DND-41 (cell line): ENCODE measurements at regions not wholly inside any gene's neighbourhood (a gene's known extent, or its start where the extent isn't known, plus 50 kb on each side); places are given as distances from the start of the nearest gene placed in this dataset.

ENCODE experiments used
- ATAC-seq: fragments of 200-7000 bp; cut with Tn5 transposase; 3 replicates; pipeline ENCODE4 v1.9.1; 2021; ENCODE audit warnings: low read depth; ENCODE audit not compliant: insufficient read depth
- DNase-seq: peaks from one replicate; pipeline ENCODE4 v3.0.0-alpha.2; 2020
- H2AFZ ChIP-seq: 2 replicates; pipeline ENCODE4 v1.6.0; 2012; ENCODE audit warnings: low read depth, low read length
- H3K27ac ChIP-seq: 2 replicates; pipeline ENCODE4 v1.5.1; 2012; ENCODE audit warnings: low read length, inconsistent platforms
- H3K27me3 ChIP-seq: fragments of 200-600 bp; sonication (generic); 2 replicates; pipeline ENCODE4 v1.6.0; 2012; ENCODE audit warnings: low read length, mild to moderate bottlenecking, inconsistent platforms; ENCODE audit not compliant: insufficient read depth, poor library complexity
- H3K36me3 ChIP-seq: 2 replicates; pipeline ENCODE4 v1.5.1; 2012; ENCODE audit warnings: low read length, inconsistent platforms; ENCODE audit not compliant: insufficient read depth
- H3K4me1 ChIP-seq: 2 replicates; pipeline ENCODE4 v1.5.1; 2012; ENCODE audit warnings: mild to moderate bottlenecking, low read length; ENCODE audit not compliant: insufficient read depth
- H3K4me2 ChIP-seq: 2 replicates; pipeline ENCODE4 v1.6.0; 2012; ENCODE audit warnings: mild to moderate bottlenecking, moderate library complexity, low read length, inconsistent platforms; ENCODE audit not compliant: insufficient read depth
- H3K4me3 ChIP-seq, 2 experiments: fragments of 200-600 bp in 1 of 2; shearing (Covaris generic) in 1 of 2; 2 replicates each; pipeline ENCODE4 v1.5.1; 2012 to 2016; ENCODE audit warnings: inconsistent platforms in 2 of 2, low read length in 2 of 2, mild to moderate bottlenecking in 2 of 2, low read depth in 1 of 2, moderate library complexity in 1 of 2
- H3K79me2 ChIP-seq: 2 replicates; pipeline ENCODE4 v1.6.0; 2012; ENCODE audit warnings: low read length, inconsistent platforms; ENCODE audit not compliant: insufficient read depth
- H3K9ac ChIP-seq: 2 replicates; pipeline ENCODE4 v1.6.0; 2012; ENCODE audit warnings: low read depth, mild to moderate bottlenecking, inconsistent platforms, low read length, moderate library complexity
- H3K9me3 ChIP-seq: 2 replicates; pipeline ENCODE4 v1.5.1; 2012; ENCODE audit warnings: low read length, moderate library complexity, mild to moderate bottlenecking, inconsistent platforms; ENCODE audit not compliant: insufficient read depth, severe bottlenecking
- H4K20me1 ChIP-seq: 2 replicates; pipeline ENCODE4 v1.6.0; 2012; ENCODE audit warnings: low read length; ENCODE audit not compliant: insufficient read depth
- EZH2 ChIP-seq: IDR thresholded peaks from 3 replicates; pipeline ENCODE4 v1.6.1; 2012; ENCODE audit warnings: borderline replicate concordance, low read depth, mild to moderate bottlenecking, moderate library complexity, low read length, inconsistent platforms; ENCODE audit not compliant: severe bottlenecking
- TF ChIP-seq, protein P1 (sequence below): IDR thresholded peaks from 2 replicates; pipeline ENCODE4 v1.5.1; 2012; ENCODE audit warnings: borderline replicate concordance, low read length, moderate library complexity, mild to moderate bottlenecking; ENCODE audit not compliant: poor library complexity, severe bottlenecking; ENCODE audit errors: extremely low read depth

DNA sequence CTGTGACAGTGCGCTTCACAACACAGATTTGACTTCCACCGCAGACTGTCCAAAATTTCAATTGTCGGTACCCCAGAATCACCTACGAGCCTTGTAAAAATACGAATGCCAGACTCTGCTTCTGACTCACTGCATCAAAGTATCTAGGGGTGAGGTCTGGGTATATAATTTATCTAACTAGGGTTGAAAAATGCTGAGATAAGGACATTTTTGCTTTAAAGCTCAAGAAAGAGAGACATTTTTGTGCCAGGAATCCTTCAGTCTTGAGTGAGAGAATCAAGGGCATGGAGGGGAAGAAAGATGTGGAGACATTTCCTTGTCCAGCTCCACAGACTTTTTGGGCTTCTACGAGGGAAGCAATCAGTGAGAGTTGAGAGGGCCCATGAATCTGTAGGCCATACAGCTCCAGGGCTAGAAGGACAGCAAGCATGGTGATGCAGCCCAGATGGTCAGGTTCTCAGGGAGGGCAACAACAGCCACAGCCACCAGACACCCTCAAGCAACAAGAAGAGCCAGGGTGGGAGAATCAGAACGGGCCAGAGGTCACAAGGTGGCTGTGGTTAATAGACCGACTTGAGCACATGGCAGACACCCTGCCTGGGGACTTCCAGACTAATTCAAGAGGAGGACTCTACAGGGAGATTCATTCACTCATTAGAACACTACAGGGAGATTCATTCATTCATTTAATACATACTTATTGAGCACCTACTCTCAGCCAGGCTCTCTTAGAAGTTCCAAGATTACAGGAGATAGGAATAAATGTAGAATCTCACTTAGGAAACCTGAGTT lies 211.1 kb upstream of the PRDM1 start:
- H3K27ac ChIP-seq = no peak overlapping the region
- H3K4me3 ChIP-seq = no peak overlapping the region
- H3K9me3 ChIP-seq = no peaks in the 10 kb centered on the region
- H3K9ac ChIP-seq = no peak overlapping the region
- H4K20me1 ChIP-seq = no peaks in the 10 kb centered on the region
- H3K79me2 ChIP-seq = no peaks in the 10 kb centered on the region
- no peaks in the 10 kb centered on the region for H3K4me1 ChIP-seq
- H3K4me2 ChIP-seq = no peak overlapping the region
- DNase-seq (no peak), ATAC-seq (no peak)
- no peaks in the 10 kb centered on the region for H3K27me3 ChIP-seq
- no peak for TF ChIP-seq EZH2
- TF ChIP-seq, protein P1, sequence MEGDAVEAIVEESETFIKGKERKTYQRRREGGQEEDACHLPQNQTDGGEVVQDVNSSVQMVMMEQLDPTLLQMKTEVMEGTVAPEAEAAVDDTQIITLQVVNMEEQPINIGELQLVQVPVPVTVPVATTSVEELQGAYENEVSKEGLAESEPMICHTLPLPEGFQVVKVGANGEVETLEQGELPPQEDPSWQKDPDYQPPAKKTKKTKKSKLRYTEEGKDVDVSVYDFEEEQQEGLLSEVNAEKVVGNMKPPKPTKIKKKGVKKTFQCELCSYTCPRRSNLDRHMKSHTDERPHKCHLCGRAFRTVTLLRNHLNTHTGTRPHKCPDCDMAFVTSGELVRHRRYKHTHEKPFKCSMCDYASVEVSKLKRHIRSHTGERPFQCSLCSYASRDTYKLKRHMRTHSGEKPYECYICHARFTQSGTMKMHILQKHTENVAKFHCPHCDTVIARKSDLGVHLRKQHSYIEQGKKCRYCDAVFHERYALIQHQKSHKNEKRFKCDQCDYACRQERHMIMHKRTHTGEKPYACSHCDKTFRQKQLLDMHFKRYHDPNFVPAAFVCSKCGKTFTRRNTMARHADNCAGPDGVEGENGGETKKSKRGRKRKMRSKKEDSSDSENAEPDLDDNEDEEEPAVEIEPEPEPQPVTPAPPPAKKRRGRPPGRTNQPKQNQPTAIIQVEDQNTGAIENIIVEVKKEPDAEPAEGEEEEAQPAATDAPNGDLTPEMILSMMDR = no peak
- no peaks in the 10 kb centered on the region for H3K36me3 ChIP-seq
- H2AFZ ChIP-seq = no peak overlapping the region

DNA sequence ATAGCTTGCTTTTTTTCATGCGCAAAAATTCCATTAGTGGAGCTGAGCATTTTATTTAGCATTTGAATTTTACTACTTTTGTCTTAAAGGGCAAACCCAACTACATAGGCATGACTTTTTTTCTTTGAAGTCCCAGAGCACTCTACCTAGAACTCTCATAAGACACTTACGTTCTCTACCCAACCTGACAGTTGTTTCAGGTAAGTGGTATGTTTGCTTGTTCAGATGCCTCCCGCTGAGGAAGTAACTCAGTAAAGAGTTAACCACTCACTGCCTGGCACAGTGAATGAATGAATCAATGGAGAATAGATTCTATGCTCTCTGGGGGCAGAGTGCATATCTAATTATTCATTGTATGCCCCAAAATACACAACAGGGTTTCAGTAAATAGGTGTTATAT lies 212.3 kb upstream of the PRDM1 start:
- Histone ChIP-seq H3K9me3 (no peaks in the 10 kb centered on the region), H3K36me3 (no peaks in the 10 kb centered on the region), H4K20me1 (no peaks in the 10 kb centered on the region), H3K27ac (no peak overlapping the region), H2AFZ (no peak overlapping the region), H3K9ac (no peak overlapping the region), H3K4me1 (0 out of 2 replicates have a peak, but pooled peaks cover 3% of the 10 kb centered on the region), H3K27me3 (no peaks in the 10 kb centered on the region), H3K4me2 (no peak overlapping the region), H3K4me3 (no peak overlapping the region), H3K79me2 (no peaks in the 10 kb centered on the region)
- no peak for DNase-seq
- TF ChIP-seq, protein P1 = no peak
- no peak for TF ChIP-seq EZH2
- ATAC-seq = no peak

DNA sequence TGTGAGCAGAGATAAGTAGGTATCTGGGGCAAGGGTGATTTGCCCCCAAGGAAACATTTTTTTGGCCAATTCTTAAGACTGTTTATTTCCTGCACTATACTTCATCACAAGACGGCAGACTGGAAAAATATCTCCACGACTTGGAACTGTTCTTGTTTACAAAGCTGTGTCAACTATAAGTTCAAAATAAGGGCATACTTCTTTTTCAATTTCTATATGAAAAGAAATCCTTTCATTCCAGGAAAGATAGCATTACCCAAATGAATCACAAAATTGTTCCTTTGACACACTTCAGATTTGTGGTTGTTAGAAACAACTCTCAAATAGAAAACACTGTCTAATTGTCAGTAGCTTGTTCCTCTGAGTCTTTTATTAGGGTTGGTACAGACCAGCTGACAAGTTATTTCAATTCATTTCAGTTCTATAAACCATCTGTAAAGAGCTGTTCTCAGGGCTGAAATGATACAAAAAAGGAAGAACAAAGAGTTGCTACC lies 212.9 kb upstream of the PRDM1 start:
- Histone ChIP-seq H3K9ac (no peak overlapping the region), H3K4me2 (no peak overlapping the region), H3K4me1 (0 out of 2 replicates have a peak, but pooled peaks cover 3% of the 10 kb centered on the region), H3K79me2 (no peaks in the 10 kb centered on the region), H3K27me3 (no peaks in the 10 kb centered on the region), H2AFZ (no peak overlapping the region), H4K20me1 (no peaks in the 10 kb centered on the region), H3K36me3 (no peaks in the 10 kb centered on the region), H3K27ac (no peak overlapping the region), H3K4me3 (no peak overlapping the region), H3K9me3 (no peaks in the 10 kb centered on the region)
- ATAC-seq = no peak
- DNase-seq = no peak
- no peak for TF ChIP-seq EZH2
- TF ChIP-seq, protein P1 = no peak

GRCh38 chr6:105872249-105872648 lies 213.9 kb upstream of the PRDM1 start:
- Histone ChIP-seq H3K79me2 (no peaks in the 10 kb centered on the region), H3K9me3 (no peaks in the 10 kb centered on the region), H3K27ac (no peak overlapping the region), H3K4me2 (no peak overlapping the region), H3K36me3 (no peaks in the 10 kb centered on the region), H4K20me1 (no peaks in the 10 kb centered on the region), H2AFZ (no peak overlapping the region), H3K9ac (no peak overlapping the region), H3K27me3 (no peaks in the 10 kb centered on the region), H3K4me3 (no peak overlapping the region), H3K4me1 (0 out of 2 replicates have a peak, but pooled peaks cover 3% of the 10 kb centered on the region)
- TF ChIP-seq, protein P1 = no peak
- TF ChIP-seq EZH2 = no peak
- DNase-seq (no peak), ATAC-seq (no peak)
